DND-41 (cell line): ENCODE measurements at regions not wholly inside any gene's neighbourhood (a gene's known extent, or its start where the extent isn't known, plus 50 kb on each side); places are given as distances from the start of the nearest gene placed in this dataset.

Experiments
- EZH2 ChIP-seq: IDR thresholded peaks from 3 replicates; pipeline ENCODE4 v1.6.1; 2012; ENCODE audit warnings: borderline replicate concordance, low read depth, mild to moderate bottlenecking, moderate library complexity, low read length, inconsistent platforms; ENCODE audit not compliant: severe bottlenecking
- TF ChIP-seq, protein P1 (sequence below): IDR thresholded peaks from 2 replicates; pipeline ENCODE4 v1.5.1; 2012; ENCODE audit warnings: borderline replicate concordance, low read length, moderate library complexity, mild to moderate bottlenecking; ENCODE audit not compliant: poor library complexity, severe bottlenecking; ENCODE audit errors: extremely low read depth

DNA sequence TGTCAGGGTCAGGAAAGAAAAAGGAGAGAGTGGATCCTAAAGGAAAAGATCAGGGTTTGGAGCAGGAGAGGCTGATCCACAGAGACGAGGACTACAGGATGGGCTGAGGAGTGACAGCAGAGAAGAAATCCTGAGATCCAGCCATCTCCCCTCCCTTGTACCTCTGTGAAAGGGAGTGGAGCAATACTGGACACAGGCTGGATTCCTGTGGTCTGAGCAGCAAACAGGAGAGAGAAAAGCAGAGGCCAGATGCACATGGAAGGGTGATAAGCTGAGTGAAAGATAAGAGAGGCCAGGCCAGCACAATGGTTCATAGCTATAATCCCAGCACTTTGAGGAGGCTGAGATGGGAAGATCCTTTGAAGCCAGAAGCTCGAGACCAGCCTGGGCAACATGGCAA is 472.1 kb upstream of the TSHZ3 start:
- TF ChIP-seq, protein P1, sequence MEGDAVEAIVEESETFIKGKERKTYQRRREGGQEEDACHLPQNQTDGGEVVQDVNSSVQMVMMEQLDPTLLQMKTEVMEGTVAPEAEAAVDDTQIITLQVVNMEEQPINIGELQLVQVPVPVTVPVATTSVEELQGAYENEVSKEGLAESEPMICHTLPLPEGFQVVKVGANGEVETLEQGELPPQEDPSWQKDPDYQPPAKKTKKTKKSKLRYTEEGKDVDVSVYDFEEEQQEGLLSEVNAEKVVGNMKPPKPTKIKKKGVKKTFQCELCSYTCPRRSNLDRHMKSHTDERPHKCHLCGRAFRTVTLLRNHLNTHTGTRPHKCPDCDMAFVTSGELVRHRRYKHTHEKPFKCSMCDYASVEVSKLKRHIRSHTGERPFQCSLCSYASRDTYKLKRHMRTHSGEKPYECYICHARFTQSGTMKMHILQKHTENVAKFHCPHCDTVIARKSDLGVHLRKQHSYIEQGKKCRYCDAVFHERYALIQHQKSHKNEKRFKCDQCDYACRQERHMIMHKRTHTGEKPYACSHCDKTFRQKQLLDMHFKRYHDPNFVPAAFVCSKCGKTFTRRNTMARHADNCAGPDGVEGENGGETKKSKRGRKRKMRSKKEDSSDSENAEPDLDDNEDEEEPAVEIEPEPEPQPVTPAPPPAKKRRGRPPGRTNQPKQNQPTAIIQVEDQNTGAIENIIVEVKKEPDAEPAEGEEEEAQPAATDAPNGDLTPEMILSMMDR, result no peak
- no peak for TF ChIP-seq EZH2
